GM12872 (cell line): ENCODE measurements at regions not wholly inside any gene's neighbourhood (a gene's known extent, or its start where the extent isn't known, plus 50 kb on each side); places are given as distances from the start of the nearest gene placed in this dataset.

Experiments used
- TF ChIP-seq, protein P1 (sequence below): IDR thresholded peaks from 3 replicates; pipeline ENCODE4 v1.5.1; 2011; ENCODE audit warnings: low read depth, mild to moderate bottlenecking, low read length, moderate library complexity; ENCODE audit not compliant: insufficient read depth

GRCh38 chr6:120627612-120628011 is 706.7 kb downstream of the TBC1D32 start:
- TF ChIP-seq, protein P1, sequence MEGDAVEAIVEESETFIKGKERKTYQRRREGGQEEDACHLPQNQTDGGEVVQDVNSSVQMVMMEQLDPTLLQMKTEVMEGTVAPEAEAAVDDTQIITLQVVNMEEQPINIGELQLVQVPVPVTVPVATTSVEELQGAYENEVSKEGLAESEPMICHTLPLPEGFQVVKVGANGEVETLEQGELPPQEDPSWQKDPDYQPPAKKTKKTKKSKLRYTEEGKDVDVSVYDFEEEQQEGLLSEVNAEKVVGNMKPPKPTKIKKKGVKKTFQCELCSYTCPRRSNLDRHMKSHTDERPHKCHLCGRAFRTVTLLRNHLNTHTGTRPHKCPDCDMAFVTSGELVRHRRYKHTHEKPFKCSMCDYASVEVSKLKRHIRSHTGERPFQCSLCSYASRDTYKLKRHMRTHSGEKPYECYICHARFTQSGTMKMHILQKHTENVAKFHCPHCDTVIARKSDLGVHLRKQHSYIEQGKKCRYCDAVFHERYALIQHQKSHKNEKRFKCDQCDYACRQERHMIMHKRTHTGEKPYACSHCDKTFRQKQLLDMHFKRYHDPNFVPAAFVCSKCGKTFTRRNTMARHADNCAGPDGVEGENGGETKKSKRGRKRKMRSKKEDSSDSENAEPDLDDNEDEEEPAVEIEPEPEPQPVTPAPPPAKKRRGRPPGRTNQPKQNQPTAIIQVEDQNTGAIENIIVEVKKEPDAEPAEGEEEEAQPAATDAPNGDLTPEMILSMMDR, result no peak

- TF ChIP-seq, protein P1, result no peak
Measured at GRCh38 chr6:120622127-120622631, 712.1 kb downstream of the TBC1D32 start.

DNA sequence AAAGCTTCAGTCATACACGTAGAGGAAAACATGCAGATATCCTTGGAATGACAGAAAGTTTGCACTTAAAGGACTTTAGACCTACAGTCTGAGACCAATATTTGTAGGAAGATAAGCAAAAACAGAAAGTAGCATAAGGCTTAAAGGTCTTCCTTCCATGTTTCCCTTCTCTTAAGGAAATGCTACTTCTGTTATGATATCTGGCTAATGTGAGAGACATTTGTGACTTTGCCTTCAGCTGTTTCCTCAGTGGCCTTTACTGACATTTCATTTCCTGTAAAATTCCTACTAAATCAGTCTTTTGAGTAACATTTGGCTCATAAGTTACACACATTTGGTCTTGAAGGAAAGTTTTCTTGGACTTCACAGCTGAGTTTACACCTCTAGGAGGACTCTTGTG is 713.4 kb downstream of the TBC1D32 start:
- TF ChIP-seq, protein P1, result no peak

GRCh38 chr6:120615238-120615637 is 719.0 kb downstream of the TBC1D32 start:
- TF ChIP-seq, protein P1, result no peak

DNA sequence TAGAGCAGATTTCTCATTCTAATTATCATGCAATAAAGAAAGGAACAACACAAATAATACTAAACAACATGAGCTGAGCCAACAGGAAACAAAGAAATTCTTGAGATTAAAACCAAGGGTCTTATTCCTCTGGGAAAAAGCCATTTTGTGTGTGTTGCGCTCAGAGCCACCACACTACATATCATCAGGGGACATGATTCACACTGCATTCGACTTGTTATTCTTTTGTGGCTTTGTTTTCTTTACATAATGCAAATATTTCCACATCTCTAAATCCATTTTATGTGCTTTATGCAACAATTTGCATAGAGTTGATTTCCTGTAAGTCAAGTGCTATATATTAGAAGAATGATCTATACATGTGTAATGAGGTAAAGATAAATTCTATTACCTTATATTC is 719.6 kb downstream of the TBC1D32 start:
- TF ChIP-seq, protein P1, result no peak

- TF ChIP-seq, protein P1, result no peak
Measured at GRCh38 chr6:120608826-120609225, 725.5 kb downstream of the TBC1D32 start.

GRCh38 chr6:120606743-120607142 is 727.5 kb downstream of the TBC1D32 start:
- TF ChIP-seq, protein P1, result no peak
